ENCODE measurements at regions not wholly inside any gene's neighbourhood (a gene's known extent, or its start where the extent isn't known, plus 50 kb on each side); places are given as distances from the start of the nearest gene placed in this dataset.

GRCh38 chr17:52255347-52255746 is 96.8 kb upstream of the CA10 start:
- no peak for TF ChIP-seq CTCF (conservative IDR thresholded peaks at IDR 0.05; ENCODE audit: control insufficient read depth, insufficient read depth, low read depth, low read length)
- DNase-seq (ENCODE audit: low read depth) = no peak
- H3K4me3 ChIP-seq (ENCODE audit: control insufficient read depth, low read depth, low read length) = no peak overlapping the region

- TF ChIP-seq CTCF (conservative IDR thresholded peaks at IDR 0.05; ENCODE audit: control insufficient read depth, insufficient read depth, low read depth, low read length) = no peak
- no peak for DNase-seq (ENCODE audit: low read depth)
- H3K4me3 ChIP-seq (ENCODE audit: control insufficient read depth, low read depth, low read length) = no peak overlapping the region
Measured at GRCh38 chr17:52244689-52245088, 86.2 kb upstream of the CA10 start.

GRCh38 chr17:52242268-52242667 is 83.8 kb upstream of the CA10 start:
- no peak for TF ChIP-seq CTCF (conservative IDR thresholded peaks at IDR 0.05; ENCODE audit: control insufficient read depth, insufficient read depth, low read depth, low read length)
- H3K4me3 ChIP-seq (ENCODE audit: control insufficient read depth, low read depth, low read length) = no peak overlapping the region
- DNase-seq (ENCODE audit: low read depth) = no peak

- no peak for TF ChIP-seq CTCF (conservative IDR thresholded peaks at IDR 0.05; ENCODE audit: control insufficient read depth, insufficient read depth, low read depth, low read length)
- no peak overlapping the region for H3K4me3 ChIP-seq (ENCODE audit: control insufficient read depth, low read depth, low read length)
- DNase-seq (ENCODE audit: low read depth) = no peak
Measured at GRCh38 chr17:52237151-52237550, 78.6 kb upstream of the CA10 start.

GRCh38 chr17:52235516-52235915 is 77.0 kb upstream of the CA10 start:
- DNase-seq (ENCODE audit: low read depth) = no peak
- TF ChIP-seq CTCF (conservative IDR thresholded peaks at IDR 0.05; ENCODE audit: control insufficient read depth, insufficient read depth, low read depth, low read length) = no peak
- H3K4me3 ChIP-seq (ENCODE audit: control insufficient read depth, low read depth, low read length) = no peak overlapping the region

- H3K4me3 ChIP-seq (ENCODE audit: control insufficient read depth, low read depth, low read length) = no peak overlapping the region
- no peak for DNase-seq (ENCODE audit: low read depth)
- TF ChIP-seq CTCF (conservative IDR thresholded peaks at IDR 0.05; ENCODE audit: control insufficient read depth, insufficient read depth, low read depth, low read length) = no peak
Measured at GRCh38 chr17:52233632-52234031, 75.1 kb upstream of the CA10 start.

- no peak overlapping the region for H3K4me3 ChIP-seq (ENCODE audit: control insufficient read depth, low read depth, low read length)
- DNase-seq (ENCODE audit: low read depth) = no peak
Measured at GRCh38 chr17:52233176-52233575, 74.7 kb upstream of the CA10 start.

More at GRCh38 chr17:52233176-52233575, 74.7 kb upstream of the CA10 start:
- TF ChIP-seq CTCF (conservative IDR thresholded peaks at IDR 0.05; ENCODE audit: control insufficient read depth, insufficient read depth, low read depth, low read length) = no peak
